ENCODE measurements at regions not wholly inside any gene's neighbourhood (a gene's known extent, or its start where the extent isn't known, plus 50 kb on each side); places are given as distances from the start of the nearest gene placed in this dataset.

GRCh38 chr2:240373289-240373885 is 62.1 kb upstream of the GPC1 start:
- ChIA-PET POLR2A (ENCODE audit: unreplicated experiment) (interaction anchor here (0.6 kb wide), 1 partner anchor 185 kb away, joined by 9 read pairs; no protein-coding TSS in a partner anchor), CTCF (no interaction called here)
- no peak for ATAC-seq
- Histone ChIP-seq H3K27ac (ENCODE audit: low read length) (no peak overlapping the region), H3K27me3 (ENCODE audit: low read length) (no peaks in the 10 kb centered on the region), H3K9ac (ENCODE audit: low read length) (no peak overlapping the region), H3K4me1 (ENCODE audit: insufficient read depth, low read length) (peaks cover 30% of the 10 kb centered on the region), H3K4me2 (ENCODE audit: low read length) (no peak overlapping the region), H2AFZ (ENCODE audit: low read length) (no peak overlapping the region), H3K9me2 (replicated peaks; ENCODE audit: low read length) (no peaks in the 10 kb centered on the region), H3K4me3 (ENCODE audit: low read length) (no peak overlapping the region), H3F3A (ENCODE audit: low read length, unreplicated experiment) (no peaks in the 10 kb centered on the region), H4K20me1 (ENCODE audit: low read length) (no peaks in the 10 kb centered on the region), H3K79me2 (ENCODE audit: low read length) (no peaks in the 10 kb centered on the region), H3K36me3 (ENCODE audit: low read depth, low read length) (no peaks in the 10 kb centered on the region), H3K9me3 (ENCODE audit: low read length) (no peaks in the 10 kb centered on the region)
- DNase-seq, result no peak
- no peak for TF ChIP-seq EZH2 (IDR thresholded peaks at IDR 0.05; ENCODE audit: low read length, unreplicated experiment)
- no peak for TF ChIP-seq CTCF (conservative IDR thresholded peaks at IDR 0.05; ENCODE audit: low read depth, low read length)
- intact Hi-C loops (cut with micrococcal nuclease), result loop anchor here (5.0 kb wide), 1 partner anchor 141 kb away; no protein-coding TSS in a partner anchor
- BruUV-seq (replicated peaks), result no TSS peak

- ATAC-seq (peak; percentile 6; the same call in 1 of the 2 replicates), DNase-seq (peak; percentile 65)
- H3K9ac ChIP-seq (ENCODE audit: low read length), result no peak overlapping the region
- H3K9me2 ChIP-seq (replicated peaks; ENCODE audit: low read length), result no peaks in the 10 kb centered on the region
- H3K79me2 ChIP-seq (ENCODE audit: low read length), result no peaks in the 10 kb centered on the region
- CTCF ChIA-PET, result no interaction called here
- no peaks in the 10 kb centered on the region for H3K9me3 ChIP-seq (ENCODE audit: low read length)
- TF ChIP-seq CTCF (conservative IDR thresholded peaks at IDR 0.05; ENCODE audit: low read depth, low read length) (no peak), EZH2 (IDR thresholded peaks at IDR 0.05; ENCODE audit: low read length, unreplicated experiment) (no peak), EZH2phosphoT487 (IDR thresholded peaks at IDR 0.05; ENCODE audit: borderline replicate concordance, low read length) (no peak)
- H4K20me1 ChIP-seq (ENCODE audit: low read length), result no peaks in the 10 kb centered on the region
- no peaks in the 10 kb centered on the region for H3K27me3 ChIP-seq (ENCODE audit: low read length)
- no TSS peak for BruUV-seq (replicated peaks)
- no peak overlapping the region for H2AFZ ChIP-seq (ENCODE audit: low read length)
- peaks cover 30% of the 10 kb centered on the region for H3K4me1 ChIP-seq (ENCODE audit: insufficient read depth, low read length)
- no peaks in the 10 kb centered on the region for H3K36me3 ChIP-seq (ENCODE audit: low read depth, low read length)
- no peak overlapping the region for H3K4me2 ChIP-seq (ENCODE audit: low read length)
- no peak overlapping the region for H3K27ac ChIP-seq (ENCODE audit: low read length)
- intact Hi-C loops (cut with micrococcal nuclease), result loop anchor here (5.0 kb wide), 1 partner anchor 142 kb away; no protein-coding TSS in a partner anchor
- H3K4me3 ChIP-seq (ENCODE audit: low read length), result no peak overlapping the region
- POLR2A ChIA-PET (ENCODE audit: unreplicated experiment), result interaction anchor here (0.6 kb wide), 1 partner anchor 186 kb away, joined by 9 read pairs; no protein-coding TSS in a partner anchor
- no peaks in the 10 kb centered on the region for H3F3A ChIP-seq (ENCODE audit: low read length, unreplicated experiment)
Observed at GRCh38 chr2:240374085-240374907, 61.2 kb upstream of the GPC1 start.
